ENCODE measurements at regions not wholly inside any gene's neighbourhood (a gene's known extent, or its start where the extent isn't known, plus 50 kb on each side); places are given as distances from the start of the nearest gene placed in this dataset.
"Not testable (repeated sequence)": the region's sequence is repeated elsewhere in the genome, so short reads cannot be mapped to it uniquely, and the experiment has no call there.

GRCh38 chr15:96974761-96975160 lies 644.3 kb downstream of the NR2F2 start:
- ATAC-seq = no peak
- DNase-seq (ENCODE audit: low spot score) = no peak

GRCh38 chr15:96977886-96978285 lies 647.4 kb downstream of the NR2F2 start:
- ATAC-seq (no peak), DNase-seq (ENCODE audit: low spot score) (no peak)

GRCh38 chr15:96978937-96979473 lies 648.5 kb downstream of the NR2F2 start:
- ATAC-seq = no peak
- no peak for DNase-seq (ENCODE audit: low spot score)

- not testable (repeated sequence) for ATAC-seq; DNase-seq (ENCODE audit: low spot score)
Measured at GRCh38 chr15:96984121-96984671, 653.7 kb downstream of the NR2F2 start.

GRCh38 chr15:96992817-96993216 lies 662.3 kb downstream of the NR2F2 start:
- ATAC-seq = peak; percentile 44

GRCh38 chr15:96997538-96997937 lies 667.0 kb downstream of the NR2F2 start:
- DNase-seq (ENCODE audit: low spot score) = no peak
- ATAC-seq = no peak

More at GRCh38 chr15:96992817-96993216, 662.3 kb downstream of the NR2F2 start:
- no peak for DNase-seq (ENCODE audit: low spot score)

GRCh38 chr15:97009031-97009431 lies 678.5 kb downstream of the NR2F2 start:
- ATAC-seq (no peak), DNase-seq (ENCODE audit: low spot score) (no peak)

GRCh38 chr15:97012986-97013385 lies 682.5 kb downstream of the NR2F2 start:
- no peak for ATAC-seq
- DNase-seq (ENCODE audit: low spot score) = no peak

GRCh38 chr15:97013491-97013890 lies 683.0 kb downstream of the NR2F2 start:
- ATAC-seq (no peak), DNase-seq (ENCODE audit: low spot score) (no peak)

GRCh38 chr15:97014001-97014400 lies 683.5 kb downstream of the NR2F2 start:
- DNase-seq (ENCODE audit: low spot score) (no peak), ATAC-seq (no peak)

- no peak for ATAC-seq
Measured at GRCh38 chr15:97023488-97023844, 693.0 kb downstream of the NR2F2 start.

GRCh38 chr15:97026781-97027180 lies 696.3 kb downstream of the NR2F2 start:
- ATAC-seq (no peak), DNase-seq (ENCODE audit: low spot score) (no peak)

More at GRCh38 chr15:97023488-97023844, 693.0 kb downstream of the NR2F2 start:
- DNase-seq (ENCODE audit: low spot score) = no peak

GRCh38 chr15:97027772-97028171 lies 697.3 kb downstream of the NR2F2 start:
- DNase-seq (ENCODE audit: low spot score) (no peak), ATAC-seq (no peak)

- DNase-seq (ENCODE audit: low spot score) = no peak
- no peak for ATAC-seq
Measured at GRCh38 chr15:97030251-97030650, 699.8 kb downstream of the NR2F2 start.

GRCh38 chr15:97036301-97036700 lies 705.8 kb downstream of the NR2F2 start:
- ATAC-seq = no peak
- no peak for DNase-seq (ENCODE audit: low spot score)

GRCh38 chr15:97037080-97037479 lies 706.6 kb downstream of the NR2F2 start:
- ATAC-seq (no peak), DNase-seq (ENCODE audit: low spot score) (no peak)

GRCh38 chr15:97045666-97046421 lies 715.3 kb downstream of the NR2F2 start:
- DNase-seq (ENCODE audit: low spot score) (no peak), ATAC-seq (no peak)

- DNase-seq (ENCODE audit: low spot score) (no peak), ATAC-seq (no peak)
Measured at GRCh38 chr15:97052513-97052912, 722.0 kb downstream of the NR2F2 start.

- ATAC-seq (no peak), DNase-seq (ENCODE audit: low spot score) (no peak)
Measured at GRCh38 chr15:97053635-97054034, 723.1 kb downstream of the NR2F2 start.

- DNase-seq (ENCODE audit: low spot score) (no peak), ATAC-seq (no peak)
Measured at GRCh38 chr15:97057503-97057902, 727.0 kb downstream of the NR2F2 start.

GRCh38 chr15:97059281-97059680 lies 728.8 kb downstream of the NR2F2 start:
- no peak for DNase-seq (ENCODE audit: low spot score)
- no peak for ATAC-seq

- DNase-seq (ENCODE audit: low spot score) (no peak), ATAC-seq (no peak)
Measured at GRCh38 chr15:97061392-97061791, 730.9 kb downstream of the NR2F2 start.
